ENCODE measurements at regions not wholly inside any gene's neighbourhood (a gene's known extent, or its start where the extent isn't known, plus 50 kb on each side); places are given as distances from the start of the nearest gene placed in this dataset.
"Not testable (repeated sequence)": the region's sequence is repeated elsewhere in the genome, so short reads cannot be mapped to it uniquely, and the experiment has no call there.

- DNase-seq (ENCODE audit: low read depth, low spot score) = no peak
- in situ Hi-C loops (cut with HindIII; ENCODE audit: low pct_unique_long_range_greater_than_20kb, low sequenced_read_pairs) = no loop called here
Measured at GRCh38 chr13:81602241-81602640, 1261.3 kb upstream of the SPRY2 start.

GRCh38 chr13:81597101-81597500 is 1256.2 kb upstream of the SPRY2 start:
- in situ Hi-C loops (cut with HindIII; ENCODE audit: low pct_unique_long_range_greater_than_20kb, low sequenced_read_pairs) = no loop called here
- DNase-seq (ENCODE audit: low read depth, low spot score) = no peak

- no peak for DNase-seq (ENCODE audit: low read depth, low spot score)
- in situ Hi-C loops (cut with HindIII; ENCODE audit: low pct_unique_long_range_greater_than_20kb, low sequenced_read_pairs) = no loop called here
Measured at GRCh38 chr13:81596224-81596753, 1255.4 kb upstream of the SPRY2 start.

GRCh38 chr13:81591528-81592220 is 1250.7 kb upstream of the SPRY2 start:
- no peak for DNase-seq (ENCODE audit: low read depth, low spot score)
- in situ Hi-C loops (cut with HindIII; ENCODE audit: low pct_unique_long_range_greater_than_20kb, low sequenced_read_pairs) = no loop called here

GRCh38 chr13:81582381-81582780 is 1241.5 kb upstream of the SPRY2 start:
- no peak for DNase-seq (ENCODE audit: low read depth, low spot score)
- in situ Hi-C loops (cut with HindIII; ENCODE audit: low pct_unique_long_range_greater_than_20kb, low sequenced_read_pairs) = no loop called here

- in situ Hi-C loops (cut with HindIII; ENCODE audit: low pct_unique_long_range_greater_than_20kb, low sequenced_read_pairs) = no loop called here
- DNase-seq (ENCODE audit: low read depth, low spot score) = no peak
Measured at GRCh38 chr13:81577601-81578195, 1236.8 kb upstream of the SPRY2 start.

- no peak for DNase-seq (ENCODE audit: low read depth, low spot score)
- in situ Hi-C loops (cut with HindIII; ENCODE audit: low pct_unique_long_range_greater_than_20kb, low sequenced_read_pairs) = no loop called here
Measured at GRCh38 chr13:81568824-81569223, 1227.9 kb upstream of the SPRY2 start.

- DNase-seq (ENCODE audit: low read depth, low spot score) = no peak
- in situ Hi-C loops (cut with HindIII; ENCODE audit: low pct_unique_long_range_greater_than_20kb, low sequenced_read_pairs) = no loop called here
Measured at GRCh38 chr13:81565849-81566248, 1224.9 kb upstream of the SPRY2 start.

- no peak for DNase-seq (ENCODE audit: low read depth, low spot score)
- in situ Hi-C loops (cut with HindIII; ENCODE audit: low pct_unique_long_range_greater_than_20kb, low sequenced_read_pairs) = no loop called here
Measured at GRCh38 chr13:81563091-81563490, 1222.2 kb upstream of the SPRY2 start.

GRCh38 chr13:81562598-81562997 is 1221.7 kb upstream of the SPRY2 start:
- no peak for DNase-seq (ENCODE audit: low read depth, low spot score)
- in situ Hi-C loops (cut with HindIII; ENCODE audit: low pct_unique_long_range_greater_than_20kb, low sequenced_read_pairs) = no loop called here

- in situ Hi-C loops (cut with HindIII; ENCODE audit: low pct_unique_long_range_greater_than_20kb, low sequenced_read_pairs) = no loop called here
- no peak for DNase-seq (ENCODE audit: low read depth, low spot score)
Measured at GRCh38 chr13:81551036-81551435, 1210.1 kb upstream of the SPRY2 start.

GRCh38 chr13:81546294-81546693 is 1205.4 kb upstream of the SPRY2 start:
- DNase-seq (ENCODE audit: low read depth, low spot score); in situ Hi-C loops (cut with HindIII; ENCODE audit: low pct_unique_long_range_greater_than_20kb, low sequenced_read_pairs): not testable (repeated sequence)

GRCh38 chr13:81540777-81541176 is 1199.9 kb upstream of the SPRY2 start:
- peak; percentile 31 for DNase-seq (ENCODE audit: low read depth, low spot score)
- in situ Hi-C loops (cut with HindIII; ENCODE audit: low pct_unique_long_range_greater_than_20kb, low sequenced_read_pairs) = no loop called here

- in situ Hi-C loops (cut with HindIII; ENCODE audit: low pct_unique_long_range_greater_than_20kb, low sequenced_read_pairs) = no loop called here
- DNase-seq (ENCODE audit: low read depth, low spot score) = no peak
Measured at GRCh38 chr13:81539643-81540150, 1198.8 kb upstream of the SPRY2 start.

- in situ Hi-C loops (cut with HindIII; ENCODE audit: low pct_unique_long_range_greater_than_20kb, low sequenced_read_pairs) = no loop called here
- DNase-seq (ENCODE audit: low read depth, low spot score) = no peak
Measured at GRCh38 chr13:81498969-81499368, 1158.0 kb upstream of the SPRY2 start.

GRCh38 chr13:81493144-81493543 is 1152.2 kb upstream of the SPRY2 start:
- in situ Hi-C loops (cut with HindIII; ENCODE audit: low pct_unique_long_range_greater_than_20kb, low sequenced_read_pairs) = no loop called here
- DNase-seq (ENCODE audit: low read depth, low spot score) = no peak

- in situ Hi-C loops (cut with HindIII; ENCODE audit: low pct_unique_long_range_greater_than_20kb, low sequenced_read_pairs) = no loop called here
- DNase-seq (ENCODE audit: low read depth, low spot score) = no peak
Measured at GRCh38 chr13:81492449-81492848, 1151.5 kb upstream of the SPRY2 start.

- no peak for DNase-seq (ENCODE audit: low read depth, low spot score)
- in situ Hi-C loops (cut with HindIII; ENCODE audit: low pct_unique_long_range_greater_than_20kb, low sequenced_read_pairs) = no loop called here
Measured at GRCh38 chr13:81488021-81488420, 1147.1 kb upstream of the SPRY2 start.

- in situ Hi-C loops (cut with HindIII; ENCODE audit: low pct_unique_long_range_greater_than_20kb, low sequenced_read_pairs) = no loop called here
- DNase-seq (ENCODE audit: low read depth, low spot score) = peak; percentile 72
Measured at GRCh38 chr13:81487151-81487550, 1146.2 kb upstream of the SPRY2 start.
